ENCODE measurements at regions not wholly inside any gene's neighbourhood (a gene's known extent, or its start where the extent isn't known, plus 50 kb on each side); places are given as distances from the start of the nearest gene placed in this dataset.

GRCh38 chr6:135575629-135576028 is 78.1 kb upstream of the AHI1 start:
- H3K4me3 ChIP-seq (ENCODE audit: low read depth, low read length), result no peak overlapping the region
- TF ChIP-seq, protein P1, sequence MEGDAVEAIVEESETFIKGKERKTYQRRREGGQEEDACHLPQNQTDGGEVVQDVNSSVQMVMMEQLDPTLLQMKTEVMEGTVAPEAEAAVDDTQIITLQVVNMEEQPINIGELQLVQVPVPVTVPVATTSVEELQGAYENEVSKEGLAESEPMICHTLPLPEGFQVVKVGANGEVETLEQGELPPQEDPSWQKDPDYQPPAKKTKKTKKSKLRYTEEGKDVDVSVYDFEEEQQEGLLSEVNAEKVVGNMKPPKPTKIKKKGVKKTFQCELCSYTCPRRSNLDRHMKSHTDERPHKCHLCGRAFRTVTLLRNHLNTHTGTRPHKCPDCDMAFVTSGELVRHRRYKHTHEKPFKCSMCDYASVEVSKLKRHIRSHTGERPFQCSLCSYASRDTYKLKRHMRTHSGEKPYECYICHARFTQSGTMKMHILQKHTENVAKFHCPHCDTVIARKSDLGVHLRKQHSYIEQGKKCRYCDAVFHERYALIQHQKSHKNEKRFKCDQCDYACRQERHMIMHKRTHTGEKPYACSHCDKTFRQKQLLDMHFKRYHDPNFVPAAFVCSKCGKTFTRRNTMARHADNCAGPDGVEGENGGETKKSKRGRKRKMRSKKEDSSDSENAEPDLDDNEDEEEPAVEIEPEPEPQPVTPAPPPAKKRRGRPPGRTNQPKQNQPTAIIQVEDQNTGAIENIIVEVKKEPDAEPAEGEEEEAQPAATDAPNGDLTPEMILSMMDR (IDR thresholded peaks at IDR 0.05; ENCODE audit: low read depth, low read length), result no peak

GRCh38 chr6:135576055-135576454 is 78.5 kb upstream of the AHI1 start:
- TF ChIP-seq, protein P1 (IDR thresholded peaks at IDR 0.05; ENCODE audit: low read depth, low read length), result no peak

GRCh38 chr6:135577059-135577538 is 79.6 kb upstream of the AHI1 start:
- TF ChIP-seq, protein P1 (IDR thresholded peaks at IDR 0.05; ENCODE audit: low read depth, low read length), result no peak
- H3K4me3 ChIP-seq (ENCODE audit: low read depth, low read length), result no peak overlapping the region

More at GRCh38 chr6:135576055-135576454, 78.5 kb upstream of the AHI1 start:
- H3K4me3 ChIP-seq (ENCODE audit: low read depth, low read length), result no peak overlapping the region

GRCh38 chr6:135578976-135579375 is 81.4 kb upstream of the AHI1 start:
- H3K4me3 ChIP-seq (ENCODE audit: low read depth, low read length), result no peak overlapping the region
- TF ChIP-seq, protein P1 (IDR thresholded peaks at IDR 0.05; ENCODE audit: low read depth, low read length), result no peak

DNA sequence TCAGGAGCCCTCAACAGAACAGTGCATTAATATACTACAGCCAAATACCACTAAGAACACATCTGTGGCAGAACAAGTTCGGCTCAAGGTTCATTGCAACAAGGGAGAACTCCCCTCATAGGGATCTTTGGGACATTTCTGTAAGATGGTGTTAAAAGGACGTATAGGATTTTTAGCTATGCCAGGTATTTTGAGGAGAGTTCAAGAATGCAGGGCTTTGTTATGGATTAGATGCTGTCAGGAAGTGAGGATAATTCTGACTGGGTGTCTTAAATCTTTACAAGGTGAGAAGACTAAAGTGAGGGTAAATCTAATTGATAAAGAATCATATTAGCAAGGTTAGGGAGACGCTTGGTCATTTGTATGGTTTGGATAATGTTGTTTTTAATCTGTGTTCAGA is 83.7 kb upstream of the AHI1 start:
- no peak overlapping the region for H3K4me3 ChIP-seq (ENCODE audit: low read depth, low read length)
- TF ChIP-seq, protein P1 (IDR thresholded peaks at IDR 0.05; ENCODE audit: low read depth, low read length), result no peak

GRCh38 chr6:135583256-135583761 is 85.8 kb upstream of the AHI1 start:
- TF ChIP-seq, protein P1 (IDR thresholded peaks at IDR 0.05; ENCODE audit: low read depth, low read length), result no peak
- no peak overlapping the region for H3K4me3 ChIP-seq (ENCODE audit: low read depth, low read length)

GRCh38 chr6:135586388-135586787 is 88.8 kb upstream of the AHI1 start:
- H3K4me3 ChIP-seq (ENCODE audit: low read depth, low read length), result no peak overlapping the region

More at GRCh38 chr6:135586388-135586787, 88.8 kb upstream of the AHI1 start:
- TF ChIP-seq, protein P1 (IDR thresholded peaks at IDR 0.05; ENCODE audit: low read depth, low read length), result no peak
